ENCODE measurements at regions not wholly inside any gene's neighbourhood (a gene's known extent, or its start where the extent isn't known, plus 50 kb on each side); places are given as distances from the start of the nearest gene placed in this dataset.
"Not testable (repeated sequence)": the region's sequence is repeated elsewhere in the genome, so short reads cannot be mapped to it uniquely, and the experiment has no call there.

DNA sequence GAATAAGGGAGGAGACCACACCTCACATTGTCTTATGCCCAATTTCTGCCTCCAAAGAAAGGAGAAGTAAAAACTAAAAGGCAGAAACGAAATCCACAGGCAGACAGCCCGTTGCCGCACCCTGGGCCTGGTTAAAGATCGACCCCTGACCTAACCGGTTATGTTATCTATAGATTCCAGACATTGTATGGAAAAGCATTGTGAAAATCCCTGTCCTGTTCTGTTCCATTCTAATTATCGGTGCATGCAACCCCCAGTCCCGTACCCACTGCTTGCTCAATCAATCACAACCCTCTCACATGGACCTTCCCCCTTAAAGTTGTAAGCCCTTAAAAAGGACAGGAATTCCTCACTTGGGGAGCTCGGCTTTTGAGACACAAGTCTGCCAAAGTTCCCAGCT is 117.1 kb upstream of the PPM1J start:
- TF ChIP-seq POLR2A, CTCF, POLR2AphosphoS5, EP300 (IDR thresholded peaks at IDR 0.05): not testable (repeated sequence)

Measured in suprapubic skin (tissue), 4 donors.